Colonic mucosa (tissue), 4 donors: ENCODE measurements at regions not wholly inside any gene's neighbourhood (a gene's known extent, or its start where the extent isn't known, plus 50 kb on each side); places are given as distances from the start of the nearest gene placed in this dataset.

Source experiments
- DNase-seq: peaks from one replicate; pipeline ENCODE4 v3.0.0-alpha.2; 2020
- H3K27ac ChIP-seq: fragments of 200-600 bp; one replicate; pipeline ENCODE4 v1.8.0; 2021
- H3K27me3 ChIP-seq: fragments of 200-600 bp; one replicate; pipeline ENCODE4 v1.8.0; 2021
- H3K36me3 ChIP-seq: fragments of 200-600 bp; one replicate; pipeline ENCODE4 v1.8.0; 2021
- H3K4me1 ChIP-seq: fragments of 200-600 bp; one replicate; pipeline ENCODE4 v1.8.0; 2021; ENCODE audit warnings: mild to moderate bottlenecking
- H3K4me3 ChIP-seq: fragments of 200-600 bp; one replicate; pipeline ENCODE4 v1.8.0; 2021
- H3K9ac ChIP-seq, 2 donors: one replicate each; pipeline ENCODE4 v1.7.0; 2013; ENCODE audit warnings: control low read depth in 2 of 2, low read depth in 2 of 2, low read length in 2 of 2
- H3K9me3 ChIP-seq: fragments of 200-600 bp; one replicate; pipeline ENCODE4 v1.8.0; 2021
- intact Hi-C: fragments of 100-400 bp; cut with DNase I; formaldehyde crosslinking; loops from one replicate; pipeline ENCODE4 v1.14.1; 2022
- TF ChIP-seq, protein P1 (sequence below): fragments of 200-600 bp; IDR thresholded peaks from one replicate; pipeline ENCODE4 v1.8.0; 2022; ENCODE audit warnings: antibody characterized with exemption, mild to moderate bottlenecking
- donor health status: healthy.
- donor health status: DM: no; HTN: no; CAD: no.
- donor health status: DM: no; HTN: no; CAD: no.

DNA sequence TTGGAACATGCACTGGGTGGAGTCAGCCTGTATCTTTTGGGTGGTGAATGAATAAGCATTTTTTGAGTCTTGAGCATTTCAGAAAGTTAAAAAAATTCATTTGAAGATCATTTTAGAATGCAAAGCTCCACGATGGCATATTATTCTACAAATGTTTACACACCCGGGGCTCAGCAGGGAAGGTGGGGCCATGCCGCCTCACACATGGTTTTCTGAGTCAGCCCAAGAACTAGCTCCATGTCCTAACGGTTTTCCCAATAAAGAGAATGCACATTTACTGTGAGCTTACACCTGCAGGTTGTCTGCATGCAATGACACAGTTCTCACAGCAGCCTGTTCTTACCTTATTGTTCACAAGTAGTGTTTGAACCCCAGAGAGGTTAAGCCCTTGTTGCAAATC is 670.3 kb downstream of the GALR1 start:
- no peaks in the 10 kb centered on the region for H3K36me3 ChIP-seq
- no peaks in the 10 kb centered on the region for H3K27me3 ChIP-seq
- intact Hi-C loops = no loop called here
- no peak for DNase-seq
- no peak overlapping the region for H3K27ac ChIP-seq
- no peak overlapping the region for H3K4me3 ChIP-seq
- no peaks in the 10 kb centered on the region for H3K9me3 ChIP-seq
- H3K9ac ChIP-seq = no peak overlapping the region
- H3K4me1 ChIP-seq = no peaks in the 10 kb centered on the region
- TF ChIP-seq, protein P1, sequence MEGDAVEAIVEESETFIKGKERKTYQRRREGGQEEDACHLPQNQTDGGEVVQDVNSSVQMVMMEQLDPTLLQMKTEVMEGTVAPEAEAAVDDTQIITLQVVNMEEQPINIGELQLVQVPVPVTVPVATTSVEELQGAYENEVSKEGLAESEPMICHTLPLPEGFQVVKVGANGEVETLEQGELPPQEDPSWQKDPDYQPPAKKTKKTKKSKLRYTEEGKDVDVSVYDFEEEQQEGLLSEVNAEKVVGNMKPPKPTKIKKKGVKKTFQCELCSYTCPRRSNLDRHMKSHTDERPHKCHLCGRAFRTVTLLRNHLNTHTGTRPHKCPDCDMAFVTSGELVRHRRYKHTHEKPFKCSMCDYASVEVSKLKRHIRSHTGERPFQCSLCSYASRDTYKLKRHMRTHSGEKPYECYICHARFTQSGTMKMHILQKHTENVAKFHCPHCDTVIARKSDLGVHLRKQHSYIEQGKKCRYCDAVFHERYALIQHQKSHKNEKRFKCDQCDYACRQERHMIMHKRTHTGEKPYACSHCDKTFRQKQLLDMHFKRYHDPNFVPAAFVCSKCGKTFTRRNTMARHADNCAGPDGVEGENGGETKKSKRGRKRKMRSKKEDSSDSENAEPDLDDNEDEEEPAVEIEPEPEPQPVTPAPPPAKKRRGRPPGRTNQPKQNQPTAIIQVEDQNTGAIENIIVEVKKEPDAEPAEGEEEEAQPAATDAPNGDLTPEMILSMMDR = no peak

DNA sequence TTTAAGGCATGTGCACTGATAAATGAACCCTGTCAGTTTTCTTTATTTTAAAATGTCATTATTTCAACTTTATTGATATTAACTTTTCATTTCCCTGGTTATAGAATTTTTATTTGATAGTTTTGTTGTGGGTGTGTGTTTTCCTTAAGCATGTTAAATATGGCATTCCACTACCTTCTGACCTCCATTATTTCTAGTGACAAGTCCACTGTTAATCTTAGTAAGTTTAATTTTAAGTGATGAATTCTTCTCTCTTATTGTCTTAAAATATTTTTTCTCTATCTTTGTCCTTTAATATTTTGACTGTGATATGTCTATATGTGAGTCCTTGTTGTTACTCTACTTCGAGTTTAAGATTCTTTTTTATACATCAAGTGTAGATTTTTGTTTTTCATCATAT is 685.7 kb downstream of the GALR1 start:
- TF ChIP-seq, protein P1 = no peak
- H3K4me1 ChIP-seq = no peaks in the 10 kb centered on the region
- H3K4me3 ChIP-seq = no peak overlapping the region
- no peaks in the 10 kb centered on the region for H3K27me3 ChIP-seq
- H3K9me3 ChIP-seq = no peaks in the 10 kb centered on the region
- intact Hi-C loops = no loop called here
- no peak overlapping the region for H3K9ac ChIP-seq
- DNase-seq = no peak
- no peaks in the 10 kb centered on the region for H3K36me3 ChIP-seq
- H3K27ac ChIP-seq = no peak overlapping the region

- intact Hi-C loops = no loop called here
- Histone ChIP-seq H3K4me1 (no peaks in the 10 kb centered on the region), H3K36me3 (no peaks in the 10 kb centered on the region), H3K4me3 (no peak overlapping the region), H3K27me3 (no peaks in the 10 kb centered on the region), H3K27ac (no peak overlapping the region), H3K9ac (no peak overlapping the region), H3K9me3 (no peaks in the 10 kb centered on the region)
- TF ChIP-seq, protein P1 = no peak
- no peak for DNase-seq
Observed at GRCh38 chr18:77940566-77940965, 690.9 kb downstream of the GALR1 start.

DNA sequence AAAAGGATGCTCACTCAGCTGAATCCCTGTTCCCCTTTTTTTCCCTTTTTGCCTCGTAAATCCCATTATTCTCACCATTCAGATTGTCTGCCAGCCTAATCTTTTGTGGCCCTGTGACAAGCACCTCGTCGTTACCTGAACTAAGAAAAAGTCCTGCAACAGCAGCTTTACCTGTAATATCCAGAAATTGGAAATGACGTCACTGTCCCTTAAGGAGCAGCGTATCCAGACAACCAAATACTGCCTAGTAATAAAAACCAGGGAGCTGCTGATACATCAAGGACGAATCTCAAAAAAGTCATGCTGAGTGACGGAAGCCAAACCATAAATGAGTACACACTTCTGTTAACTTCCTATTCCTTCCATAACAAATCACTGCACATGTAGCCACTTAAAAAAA is 694.9 kb downstream of the GALR1 start:
- no peak for DNase-seq
- H3K4me3 ChIP-seq = no peak overlapping the region
- intact Hi-C loops = no loop called here
- H3K9me3 ChIP-seq = no peaks in the 10 kb centered on the region
- H3K27ac ChIP-seq = no peak overlapping the region
- H3K27me3 ChIP-seq = no peaks in the 10 kb centered on the region
- no peaks in the 10 kb centered on the region for H3K4me1 ChIP-seq
- no peaks in the 10 kb centered on the region for H3K36me3 ChIP-seq
- H3K9ac ChIP-seq = no peak overlapping the region
- TF ChIP-seq, protein P1 = no peak

- H3K27ac ChIP-seq = no peak overlapping the region
- H3K9ac ChIP-seq = no peak overlapping the region
- no peaks in the 10 kb centered on the region for H3K9me3 ChIP-seq
- TF ChIP-seq, protein P1 = no peak
- no peak for DNase-seq
- no peaks in the 10 kb centered on the region for H3K4me1 ChIP-seq
- H3K4me3 ChIP-seq = no peak overlapping the region
- no peaks in the 10 kb centered on the region for H3K36me3 ChIP-seq
- no peaks in the 10 kb centered on the region for H3K27me3 ChIP-seq
- intact Hi-C loops = no loop called here
Observed at GRCh38 chr18:77948567-77948966, 698.9 kb downstream of the GALR1 start.
